22Rv1 (cell line): ENCODE measurements at regions not wholly inside any gene's neighbourhood (a gene's known extent, or its start where the extent isn't known, plus 50 kb on each side); places are given as distances from the start of the nearest gene placed in this dataset.

Experiments
- CTCF ChIP-seq: fragments of 450-650 bp; IDR thresholded peaks from 2 replicates; pipeline ENCODE4 v1.5.1; 2017; ENCODE audit warnings: mild to moderate bottlenecking
- ZFX ChIP-seq: fragments of 450-650 bp; IDR thresholded peaks from 2 replicates; pipeline ENCODE4 v1.6.1; 2017; ENCODE audit warnings: antibody characterized with exemption, borderline replicate concordance

- TF ChIP-seq CTCF (no peak), ZFX (no peak)
These were observed 53.9 kb upstream of the FICD start for GRCh38 chr12:108461058-108461660.
